ENCODE measurements at regions not wholly inside any gene's neighbourhood (a gene's known extent, or its start where the extent isn't known, plus 50 kb on each side); places are given as distances from the start of the nearest gene placed in this dataset.

- TF ChIP-seq SNAPC4 (CRISPR knock-in tag; IDR thresholded peaks at IDR 0.05) (no peak), ZNF275 (CRISPR knock-in tag; IDR thresholded peaks at IDR 0.05; ENCODE audit: borderline replicate concordance) (no peak), MLLT10 (CRISPR knock-in tag; IDR thresholded peaks at IDR 0.05) (no peak), ZNF569 (CRISPR knock-in tag; IDR thresholded peaks at IDR 0.05; ENCODE audit: borderline replicate concordance) (no peak), ATF4 (CRISPR knock-in tag; IDR thresholded peaks at IDR 0.05) (no peak), NPAS2 (CRISPR knock-in tag; IDR thresholded peaks at IDR 0.05; ENCODE audit: borderline replicate concordance) (no peak), LBX2 (CRISPR knock-in tag; IDR thresholded peaks at IDR 0.05; ENCODE audit: borderline replicate concordance) (no peak), ZNF800 (CRISPR knock-in tag; IDR thresholded peaks at IDR 0.05) (no peak), ZNF564 (CRISPR knock-in tag; IDR thresholded peaks at IDR 0.05) (no peak), ZBTB37 (CRISPR knock-in tag; IDR thresholded peaks at IDR 0.05) (no peak), REXO4 (CRISPR knock-in tag; IDR thresholded peaks at IDR 0.05; ENCODE audit: borderline replicate concordance) (no peak), NR3C1 (CRISPR knock-in tag; IDR thresholded peaks at IDR 0.05) (no peak), YEATS4 (CRISPR knock-in tag; IDR thresholded peaks at IDR 0.05; ENCODE audit: borderline replicate concordance) (no peak)
These were observed 118.2 kb upstream of the SMURF2 start (continued) for GRCh38 chr17:64780096-64781013.

Measured in HepG2 (cell line).